H1 (cell line): ENCODE measurements at regions not wholly inside any gene's neighbourhood (a gene's known extent, or its start where the extent isn't known, plus 50 kb on each side); places are given as distances from the start of the nearest gene placed in this dataset.

Experiments used
- CTCF ChIA-PET: fragments of 300-600 bp; sonication (Branson Sonifier 250); formaldehyde crosslinking; loops from one replicate; lab custom pipeline; 2021; ENCODE audit not compliant: partially characterized antibody; lab: Charles Lee
- POLR2A ChIA-PET: fragments of 300-600 bp; sonication (Branson Sonifier 250); formaldehyde crosslinking; loops from one replicate; lab custom pipeline; 2021; ENCODE audit warnings: inconsistent platforms; ENCODE audit not compliant: partially characterized antibody; lab: Charles Lee
- DNase-seq, 2 experiments: peaks; one replicate each; pipeline versions ENCODE4 v3.0.0 to v3.0.0-alpha.2; 2010 to 2022; ENCODE audit warnings: low spot score in 2 of 2, low read depth in 1 of 2, mixed read lengths in 1 of 2
- FAIRE-seq: peaks from 2 replicates; lab custom pipeline; 2011; peaks lifted over from hg19 to GRCh38; lab: Jason Lieb, UNC
- H2AFZ ChIP-seq: 2 replicates; pipeline ENCODE4 v1.8.1; 2012; ENCODE audit warnings: low read length, inconsistent platforms
- H2AK5ac ChIP-seq: 2 replicates; pipeline ENCODE4 v1.6.1; 2013; ENCODE audit warnings: low read depth, low read length
- H2BK120ac ChIP-seq: replicated peaks from 2 replicates; pipeline ENCODE3; 2013; ENCODE audit warnings: low read depth, low read length, inconsistent platforms
- H2BK12ac ChIP-seq: 2 replicates; pipeline ENCODE4 v1.6.1; 2013; ENCODE audit warnings: low read depth, low read length
- H2BK15ac ChIP-seq: 2 replicates; pipeline ENCODE4 v1.6.1; 2013; ENCODE audit warnings: low read length
- H2BK20ac ChIP-seq: 2 replicates; pipeline ENCODE4 v1.6.1; 2013; ENCODE audit warnings: low read length
- H2BK5ac ChIP-seq: 2 replicates; pipeline ENCODE4 v1.6.1; 2013; ENCODE audit warnings: low read depth, low read length
- H3K14ac ChIP-seq: 2 replicates; pipeline ENCODE4 v1.6.1; 2013; ENCODE audit warnings: inconsistent platforms; ENCODE audit not compliant: insufficient read length
- H3K18ac ChIP-seq: 2 replicates; pipeline ENCODE4 v1.6.1; 2013; ENCODE audit warnings: low read length; ENCODE audit errors: extremely low read depth
- H3K23ac ChIP-seq: 2 replicates; pipeline ENCODE4 v1.6.1; 2013; ENCODE audit warnings: inconsistent platforms; ENCODE audit not compliant: insufficient read length
- H3K23me2 ChIP-seq: 2 replicates; pipeline ENCODE4 v1.6.1; 2013; ENCODE audit warnings: low read depth, low read length
- H3K27ac ChIP-seq: 2 replicates; pipeline ENCODE4 v1.6.1; 2011; ENCODE audit warnings: low read depth, low read length, inconsistent platforms
- H3K27me3 ChIP-seq, 4 experiments: replicated peaks in 1 of 4; 1 replicate in 1 of 4; 2 replicates in 3 of 4; pipeline versions ENCODE4 v1.6.1 to v1.8.1; 2011 to 2013; ENCODE audit warnings: low read length in 3 of 4, mild to moderate bottlenecking in 3 of 4, inconsistent platforms in 2 of 4, mixed read lengths in 2 of 4, moderate library complexity in 1 of 4; ENCODE audit not compliant: control insufficient read depth in 3 of 4, insufficient read depth in 3 of 4; ENCODE audit errors: extremely low read depth in 1 of 4
- H3K36me3 ChIP-seq, 4 experiments: 2 replicates each; pipeline versions ENCODE4 v1.6.1 to v1.8.1; 2011 to 2013; ENCODE audit warnings: mild to moderate bottlenecking in 4 of 4, low read length in 3 of 4, moderate library complexity in 2 of 4, control low read depth in 1 of 4, inconsistent platforms in 1 of 4; ENCODE audit not compliant: insufficient read depth in 4 of 4, control insufficient read depth in 2 of 4
- H3K4ac ChIP-seq: replicated peaks from 2 replicates; pipeline ENCODE3; 2013; ENCODE audit warnings: low read length, low read depth, mixed read lengths, inconsistent platforms; ENCODE audit not compliant: insufficient read length
- H3K4me1 ChIP-seq, 4 experiments: replicated peaks in 1 of 4; 1 replicate in 1 of 4; 2 replicates in 3 of 4; pipeline versions ENCODE4 v1.6.1 to v1.8.1; 2011 to 2013; ENCODE audit warnings: low read length in 3 of 4, inconsistent platforms in 2 of 4, mixed read lengths in 1 of 4; ENCODE audit not compliant: insufficient read depth in 4 of 4, control insufficient read depth in 3 of 4
- H3K4me2 ChIP-seq, 2 experiments: 2 replicates each; pipeline versions ENCODE4 v1.6.1 to v1.8.1; 2011 to 2013; ENCODE audit warnings: low read depth in 2 of 2, low read length in 2 of 2, control low read depth in 1 of 2, inconsistent platforms in 1 of 2, mild to moderate bottlenecking in 1 of 2; ENCODE audit not compliant: insufficient read depth in 1 of 2
- H3K4me3 ChIP-seq, 4 experiments: fragments of 200-600, 300-600 bp in 1 of 4; sonication (generic), shearing (Covaris generic), sonication (Bioruptor Twin) in 1 of 4; 2 replicates each; pipeline versions ENCODE4 v1.5.1 to v1.8.1; 2011 to 2016; ENCODE audit warnings: low read length in 4 of 4, low read depth in 3 of 4, control low read depth in 2 of 4, inconsistent platforms in 2 of 4, mild to moderate bottlenecking in 2 of 4, mixed read lengths in 1 of 4, moderate library complexity in 1 of 4; ENCODE audit not compliant: insufficient read depth in 2 of 4; ENCODE audit errors: extremely low read depth in 1 of 4
- H3K56ac ChIP-seq: replicated peaks from 2 replicates; pipeline ENCODE3; 2013; ENCODE audit warnings: low read depth, mild to moderate bottlenecking, mixed read lengths, low read length, inconsistent platforms; ENCODE audit not compliant: insufficient read length
- H3K79me1 ChIP-seq: 2 replicates; pipeline ENCODE4 v1.6.1; 2013; ENCODE audit warnings: low read depth, low read length, control low read depth
- H3K79me2 ChIP-seq, 2 experiments: 2 replicates each; pipeline versions ENCODE4 v1.6.1 to v1.8.1; 2012 to 2013; ENCODE audit warnings: low read length in 2 of 2, mild to moderate bottlenecking in 2 of 2, inconsistent platforms in 1 of 2; ENCODE audit not compliant: insufficient read depth in 2 of 2, control insufficient read depth in 1 of 2
- H3K9ac ChIP-seq, 4 experiments: replicated peaks in 1 of 4; 1 replicate in 1 of 4; 2 replicates in 3 of 4; pipeline versions ENCODE4 v1.6.1 to v1.8.1; 2011 to 2013; ENCODE audit warnings: low read depth in 3 of 4, low read length in 3 of 4, control low read depth in 2 of 4, mild to moderate bottlenecking in 2 of 4, moderate library complexity in 2 of 4, inconsistent platforms in 1 of 4; ENCODE audit errors: extremely low read depth in 1 of 4
- H3K9me3 ChIP-seq, 2 experiments: 2 replicates each; pipeline versions ENCODE4 v1.6.1 to v1.8.1; 2012 to 2013; ENCODE audit warnings: mild to moderate bottlenecking in 2 of 2, moderate library complexity in 2 of 2, control low read depth in 1 of 2, inconsistent platforms in 1 of 2, low read depth in 1 of 2, low read length in 1 of 2, mixed read lengths in 1 of 2; ENCODE audit not compliant: insufficient read depth in 2 of 2
- H4K20me1 ChIP-seq, 2 experiments: replicated peaks in 1 of 2; 2 replicates each; pipeline versions ENCODE3 to v1.8.1; 2011 to 2013; ENCODE audit warnings: inconsistent platforms in 2 of 2, low read length in 2 of 2, mild to moderate bottlenecking in 1 of 2; ENCODE audit not compliant: insufficient read depth in 2 of 2, control insufficient read depth in 1 of 2
- H4K5ac ChIP-seq: 2 replicates; pipeline ENCODE4 v1.6.1; 2013; ENCODE audit warnings: low read length, low read depth, mixed read lengths, inconsistent platforms; ENCODE audit not compliant: insufficient read length
- H4K8ac ChIP-seq: 2 replicates; pipeline ENCODE4 v1.8.0; 2013; ENCODE audit warnings: mild to moderate bottlenecking, moderate library complexity, low read length, inconsistent platforms; ENCODE audit not compliant: insufficient read depth; ENCODE audit errors: extremely low read depth
- H4K91ac ChIP-seq: replicated peaks from 2 replicates; pipeline ENCODE3; 2013; ENCODE audit warnings: low read length, mixed read lengths, inconsistent platforms; ENCODE audit not compliant: insufficient read length
- ATF2 ChIP-seq: IDR thresholded peaks from 2 replicates; pipeline ENCODE4 v1.6.1; 2012; ENCODE audit warnings: low read length, inconsistent platforms
- BRCA1 ChIP-seq: IDR thresholded peaks from 2 replicates; pipeline ENCODE4 v1.6.1; 2012; ENCODE audit warnings: low read depth, low read length, improper control_type of control experiment
- EP300 ChIP-seq, 2 experiments: IDR thresholded peaks; 1 replicate in 1 of 2; 2 replicates in 1 of 2; pipeline ENCODE4 v1.6.1; 2011 to 2012; ENCODE audit warnings: low read depth in 2 of 2, low read length in 2 of 2, mild to moderate bottlenecking in 2 of 2, borderline replicate concordance in 1 of 2, inconsistent platforms in 1 of 2, moderate library complexity in 1 of 2
- NANOG ChIP-seq: IDR thresholded peaks from 2 replicates; pipeline ENCODE4 v1.6.1; 2011; ENCODE audit warnings: low read length, low read depth, mild to moderate bottlenecking, inconsistent platforms; ENCODE audit not compliant: insufficient read depth, poor library complexity, severe bottlenecking
- NRF1 ChIP-seq: IDR thresholded peaks from 2 replicates; pipeline ENCODE4 v1.6.1; 2011; ENCODE audit warnings: mild to moderate bottlenecking, low read depth, low read length, improper control_type of control experiment
- RAD21 ChIP-seq, 2 experiments: IDR thresholded peaks in 1 of 2; conservative IDR thresholded peaks in 1 of 2; 2 replicates each; pipeline ENCODE4 v1.6.1; 2011; ENCODE audit warnings: low read depth in 2 of 2, low read length in 2 of 2, improper control_type of control experiment in 1 of 2, inconsistent platforms in 1 of 2, mild to moderate bottlenecking in 1 of 2, moderate library complexity in 1 of 2
- TAF1 ChIP-seq: IDR thresholded peaks from 2 replicates; pipeline ENCODE4 v1.6.1; 2011; ENCODE audit warnings: mild to moderate bottlenecking, low read depth, low read length
- USF2 ChIP-seq: IDR thresholded peaks from 2 replicates; pipeline ENCODE4 v1.6.1; 2011; ENCODE audit warnings: low read length, improper control_type of control experiment
- WGBS, 2 experiments: shearing (Covaris generic) in 1 of 2; methylation state at CpG; one replicate each; pipeline versions ENCODE4 v1.1.6 to v1.1.7; 2013 to 2015; ENCODE audit warnings: low lambda C conversion rate in 2 of 2, mixed read lengths in 2 of 2, inconsistent platforms in 1 of 2, low coverage in 1 of 2, missing lambda C conversion rate in 1 of 2; ENCODE audit not compliant: insufficient replicate concordance in 2 of 2, insufficient coverage in 1 of 2, insufficient read length in 1 of 2; ENCODE audit errors: extremely low coverage in 1 of 2, missing lambda C conversion rate in 1 of 2; 5-methylcytosine and 5-hydroxymethylcytosine counted together

- H3K23ac ChIP-seq: no peak overlapping the region
- no peaks in the 10 kb centered on the region for H3K79me2 ChIP-seq
- no peak overlapping the region for H3K14ac ChIP-seq
- H2AK5ac ChIP-seq: no peak overlapping the region
- CTCF ChIA-PET: interaction anchor here (1.1 to 2.2 kb wide), 2 partner anchors 13 to 28 kb away, joined by 3 to 10 read pairs; no protein-coding TSS in a partner anchor
- H2BK12ac ChIP-seq: no peak overlapping the region
- 92% methylated on average over 14 of the region's 14 CpGs; no CpG with 5 or more reads in 1 of the 2 experiments for WGBS, 2 experiments
- DNase-seq: peak in 1 of 2 experiments; percentile 36
- no peak overlapping the region for H3K4ac ChIP-seq
- H2AFZ ChIP-seq: no peak overlapping the region
- no peak overlapping the region for H3K18ac ChIP-seq
- no peak overlapping the region for H2BK20ac ChIP-seq
- no peaks in the 10 kb centered on the region for H3K36me3 ChIP-seq
- no peak for FAIRE-seq
- no peaks in the 10 kb centered on the region; a peak in 1 of 7 replicates for H3K27me3 ChIP-seq
- H3K4me1 ChIP-seq: peaks cover 0 to 2% (median 0%) of the 10 kb centered on the region in 4 experiments; a peak in 2 of 7 replicates
- H3K27ac ChIP-seq: no peak overlapping the region
- H4K5ac ChIP-seq: no peak overlapping the region
- H4K91ac ChIP-seq: no peak overlapping the region
- no peak overlapping the region for H3K56ac ChIP-seq
- H4K20me1 ChIP-seq: no peaks in the 10 kb centered on the region
- POLR2A ChIA-PET: no interaction called here
- no peak overlapping the region for H2BK5ac ChIP-seq
- no peak overlapping the region for H4K8ac ChIP-seq
- no peaks in the 10 kb centered on the region for H3K9me3 ChIP-seq
- H2BK15ac ChIP-seq: no peak overlapping the region
- no peak overlapping the region for H2BK120ac ChIP-seq
- H3K79me1 ChIP-seq: no peaks in the 10 kb centered on the region
- H3K4me3 ChIP-seq: no peak overlapping the region
- no peak overlapping the region for H3K9ac ChIP-seq
- H3K23me2 ChIP-seq: no peaks in the 10 kb centered on the region
- no peak overlapping the region for H3K4me2 ChIP-seq
- no peak for TF ChIP-seq NANOG
- no peak for TF ChIP-seq EP300 (IDR thresholded peaks at IDR 0.05; ENCODE audit: borderline replicate concordance in 1 of 2, low read depth in 2 of 2, low read length in 2 of 2)
- no peak for TF ChIP-seq BRCA1
- no peak for TF ChIP-seq USF2
- no peak for TF ChIP-seq TAF1
- TF ChIP-seq RAD21 (IDR thresholded peaks at IDR 0.05 in 1 of 2, conservative IDR thresholded peaks at IDR 0.05 in 1 of 2; ENCODE audit: low read depth in 2 of 2, low read length in 2 of 2): no peak
- TF ChIP-seq ATF2: no peak
- no peak for TF ChIP-seq NRF1
Measured at GRCh38 chr11:116132273-116132978, 628.2 kb upstream of the CADM1 start.
